SJCRH30 (cell line): ENCODE measurements at regions not wholly inside any gene's neighbourhood (a gene's known extent, or its start where the extent isn't known, plus 50 kb on each side); places are given as distances from the start of the nearest gene placed in this dataset.
A peak's percentile ranks its signal among the peaks of the same experiment; 100 is the strongest.

Experiments used
- DNase-seq, 2 experiments: peaks; one replicate each; pipeline ENCODE4 v3.0.0-alpha.2; 2015 to 2020
- H3K27ac ChIP-seq: fragments of 250-450 bp; sonication (Bioruptor Pico); 2 replicates; pipeline ENCODE4 v1.5.1; 2020; ENCODE audit warnings: mild to moderate bottlenecking, moderate library complexity
- H3K27me3 ChIP-seq: fragments of 250-450 bp; sonication (Bioruptor Pico); 2 replicates; pipeline ENCODE4 v1.5.1; 2020; ENCODE audit warnings: mild to moderate bottlenecking, moderate library complexity
- H3K36me3 ChIP-seq: fragments of 250-450 bp; sonication (Bioruptor Pico); 2 replicates; pipeline ENCODE4 v1.5.1; 2020; ENCODE audit warnings: mild to moderate bottlenecking, moderate library complexity
- H3K4me1 ChIP-seq: fragments of 250-450 bp; sonication (Bioruptor Pico); 2 replicates; pipeline ENCODE4 v1.5.1; 2020; ENCODE audit warnings: mild to moderate bottlenecking, moderate library complexity
- H3K4me3 ChIP-seq: fragments of 250-450 bp; sonication (Bioruptor Pico); 2 replicates; pipeline ENCODE4 v1.5.1; 2020; ENCODE audit warnings: mild to moderate bottlenecking, moderate library complexity
- H3K9me3 ChIP-seq: fragments of 250-450 bp; sonication (Bioruptor Pico); replicated peaks from 2 replicates; pipeline ENCODE4 v1.5.1; 2020; ENCODE audit warnings: mild to moderate bottlenecking, moderate library complexity

DNA sequence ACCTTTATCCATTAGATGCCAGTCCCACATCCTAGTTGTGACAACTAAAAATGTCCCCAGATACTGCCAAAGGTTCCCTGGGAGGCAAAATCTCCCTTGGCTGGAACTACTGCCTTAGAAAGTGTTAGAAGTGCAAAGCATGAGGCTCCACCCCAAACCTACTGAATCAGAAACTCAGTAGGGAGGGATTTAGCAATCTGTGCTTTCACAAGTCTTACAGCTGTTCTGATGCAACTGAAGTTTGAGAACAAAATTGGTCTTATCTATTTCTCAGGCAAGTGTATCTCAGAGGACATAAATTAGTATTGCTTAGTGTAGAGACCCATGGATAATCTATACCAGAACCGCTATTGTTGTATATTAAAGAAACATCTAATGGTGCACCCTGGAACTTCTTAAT, 70.2 kb downstream of the CLDN1 start:
- Histone ChIP-seq H3K27ac (no peak overlapping the region), H3K27me3 (no peaks in the 10 kb centered on the region)
- DNase-seq = no peak

DNA sequence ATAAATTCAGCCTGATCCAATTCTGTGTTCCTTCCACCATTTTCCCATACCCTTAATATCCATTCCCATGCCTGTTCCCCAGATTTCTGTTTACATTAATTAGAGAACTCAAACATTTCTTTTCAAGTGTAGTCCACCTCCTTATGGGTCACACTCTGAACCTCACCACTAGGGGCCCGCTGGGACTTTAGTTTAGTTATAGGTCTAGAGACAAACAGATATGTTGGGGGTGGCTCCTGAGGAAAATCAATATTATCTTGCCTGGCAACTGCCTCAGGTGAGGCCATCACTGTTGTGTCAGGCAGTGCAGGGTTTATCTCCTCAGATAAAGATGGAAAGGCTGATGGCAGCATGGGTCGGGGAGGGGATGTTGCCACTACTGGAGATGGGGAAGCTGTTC, 72.8 kb downstream of the CLDN1 start:
- no peak for DNase-seq
- Histone ChIP-seq H3K36me3 (no peaks in the 10 kb centered on the region), H3K4me3 (no peak overlapping the region), H3K27me3 (no peaks in the 10 kb centered on the region), H3K27ac (no peak overlapping the region), H3K4me1 (peaks cover 4% of the 10 kb centered on the region; the same call in 1 of the 2 replicates), H3K9me3 (no peaks in the 10 kb centered on the region)

More for the DNA sequence above, 70.2 kb downstream of the CLDN1 start:
- Histone ChIP-seq H3K9me3 (no peaks in the 10 kb centered on the region), H3K36me3 (no peaks in the 10 kb centered on the region), H3K4me1 (peaks cover 4% of the 10 kb centered on the region; the same call in 1 of the 2 replicates), H3K4me3 (no peak overlapping the region)

DNA sequence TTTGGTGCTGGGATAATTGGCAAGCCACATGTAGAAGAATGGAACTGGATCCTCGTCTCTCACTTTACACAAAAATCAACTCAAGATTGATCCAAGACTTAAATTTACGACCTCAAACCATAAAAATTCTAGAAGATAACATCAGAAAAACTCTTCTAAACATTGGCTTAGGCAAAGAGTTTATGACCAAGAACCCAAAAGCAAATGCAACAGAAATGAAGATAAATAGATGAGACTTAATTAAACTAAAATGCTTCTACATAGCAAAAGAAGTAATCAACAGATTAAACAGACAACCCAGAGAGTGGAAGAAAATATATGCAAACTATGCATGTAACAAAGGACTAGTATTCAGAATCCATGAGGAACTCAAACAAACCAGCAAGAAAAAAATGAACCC, 80.1 kb downstream of the CLDN1 start:
- Histone ChIP-seq H3K27ac (no peak overlapping the region), H3K4me3 (no peak overlapping the region), H3K9me3 (no peaks in the 10 kb centered on the region), H3K36me3 (no peaks in the 10 kb centered on the region), H3K4me1 (no peaks in the 10 kb centered on the region), H3K27me3 (no peaks in the 10 kb centered on the region)
- no peak for DNase-seq

DNA sequence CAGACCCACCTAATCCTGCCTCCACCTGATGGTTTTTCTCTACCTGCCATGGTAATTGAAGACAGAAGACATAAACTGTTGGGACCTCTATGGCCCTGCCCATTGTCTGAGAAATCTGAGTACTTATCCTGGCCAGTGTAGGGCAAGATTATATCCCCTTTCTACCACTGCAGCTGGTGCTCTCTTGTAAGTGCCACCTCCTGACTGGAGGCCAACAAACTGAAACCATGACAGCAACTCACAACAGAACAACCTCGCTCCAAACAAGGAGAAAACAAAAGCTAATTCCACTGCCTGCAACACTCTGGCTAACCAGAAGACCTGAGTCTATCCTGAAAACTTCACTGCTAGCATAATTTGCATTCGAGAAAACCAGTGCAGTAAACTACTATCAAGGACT, 82.9 kb downstream of the CLDN1 start:
- Histone ChIP-seq H3K36me3 (no peaks in the 10 kb centered on the region), H3K27ac (no peak overlapping the region), H3K9me3 (no peaks in the 10 kb centered on the region), H3K4me1 (no peaks in the 10 kb centered on the region), H3K4me3 (no peak overlapping the region), H3K27me3 (no peaks in the 10 kb centered on the region)
- DNase-seq = no peak

DNA sequence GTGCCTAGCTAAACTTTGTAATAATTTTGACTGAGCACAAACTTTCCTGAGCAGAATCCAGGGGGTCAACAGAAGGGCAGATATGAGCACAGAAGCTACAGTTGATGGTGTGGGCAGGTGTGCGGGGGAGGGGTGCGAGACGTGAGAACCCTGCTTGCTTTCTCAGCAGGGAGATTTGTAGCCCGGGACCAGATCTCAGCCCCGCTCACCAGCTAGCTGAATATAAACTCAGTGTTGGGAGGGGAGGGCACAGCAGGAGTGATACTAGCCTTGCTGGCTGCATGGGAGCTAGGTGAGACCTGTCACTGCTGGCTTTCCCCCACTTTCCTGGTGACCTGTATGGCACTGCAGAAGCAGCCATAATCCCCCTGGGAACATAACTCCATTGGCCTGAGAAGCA, 83.4 kb downstream of the CLDN1 start:
- DNase-seq = peak in 1 of 2 experiments; percentile 25
- no peaks in the 10 kb centered on the region for H3K27me3 ChIP-seq

DNA sequence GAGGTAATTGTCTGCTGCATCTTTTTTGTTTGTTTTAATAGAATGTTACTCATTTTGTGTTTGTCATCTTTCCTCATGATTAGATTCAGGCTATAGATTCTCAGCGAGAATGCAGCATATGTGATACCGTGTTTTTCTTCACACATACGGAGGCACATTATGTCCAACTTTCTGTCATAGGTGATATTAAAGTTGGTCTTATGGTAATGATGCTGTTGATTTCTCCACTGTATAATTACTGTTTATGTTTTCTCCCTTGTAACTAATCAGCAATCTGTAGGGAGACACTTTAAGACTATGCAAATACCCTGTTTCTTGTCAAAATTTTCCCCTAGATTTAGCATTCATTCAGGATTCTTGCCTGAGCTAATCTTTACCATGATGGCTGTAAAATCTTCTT, 87.6 kb downstream of the CLDN1 start:
- no peak for DNase-seq
- Histone ChIP-seq H3K27ac (no peak overlapping the region), H3K36me3 (no peaks in the 10 kb centered on the region), H3K9me3 (no peaks in the 10 kb centered on the region), H3K27me3 (no peaks in the 10 kb centered on the region), H3K4me3 (no peak overlapping the region), H3K4me1 (peaks cover 6% of the 10 kb centered on the region; the same call in 1 of the 2 replicates)

More for the DNA sequence above, 83.4 kb downstream of the CLDN1 start:
- Histone ChIP-seq H3K27ac (no peak overlapping the region), H3K9me3 (no peaks in the 10 kb centered on the region), H3K4me1 (no peaks in the 10 kb centered on the region), H3K36me3 (no peaks in the 10 kb centered on the region), H3K4me3 (no peak overlapping the region)

DNA sequence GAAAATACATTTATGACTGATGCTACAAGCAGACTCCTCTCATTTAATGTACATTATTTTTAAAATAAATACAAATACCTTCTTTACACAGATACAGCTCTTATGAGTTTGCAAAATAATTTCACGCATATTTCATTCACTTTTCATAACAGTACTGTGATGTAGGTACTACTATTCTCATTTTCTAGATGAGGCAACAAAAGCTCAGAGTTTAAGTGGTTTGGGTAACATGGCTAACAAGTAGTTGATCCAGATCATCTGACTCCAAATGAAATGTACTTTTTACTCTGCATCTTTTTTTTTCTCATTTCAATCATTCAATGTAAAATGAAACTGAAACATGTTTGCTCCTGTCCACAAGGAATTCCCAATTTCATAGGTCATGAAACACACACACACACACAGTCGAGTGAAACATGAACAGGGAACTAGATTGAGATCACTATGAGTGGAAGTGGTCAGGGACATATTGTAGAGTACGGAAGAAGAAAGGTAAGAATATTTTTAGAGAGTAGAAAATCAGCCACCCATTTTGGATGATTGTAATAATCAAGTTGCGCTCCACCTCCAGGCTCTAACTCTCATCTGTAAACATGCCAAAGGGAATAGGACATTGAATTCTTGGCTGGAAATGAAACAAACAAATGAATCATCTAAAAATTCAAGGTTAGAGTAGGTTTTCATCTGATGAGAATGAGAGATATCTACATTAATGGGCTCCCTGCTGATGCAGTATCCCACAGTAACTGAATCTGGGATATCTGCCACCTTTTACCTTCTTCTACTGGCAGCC, 92.4 kb downstream of the CLDN1 start:
- Histone ChIP-seq H3K27ac (no peak overlapping the region), H3K36me3 (no peaks in the 10 kb centered on the region), H3K9me3 (no peaks in the 10 kb centered on the region), H3K27me3 (no peaks in the 10 kb centered on the region), H3K4me1 (peaks cover 6% of the 10 kb centered on the region; the same call in 1 of the 2 replicates), H3K4me3 (no peak overlapping the region)
- DNase-seq = no peak

DNA sequence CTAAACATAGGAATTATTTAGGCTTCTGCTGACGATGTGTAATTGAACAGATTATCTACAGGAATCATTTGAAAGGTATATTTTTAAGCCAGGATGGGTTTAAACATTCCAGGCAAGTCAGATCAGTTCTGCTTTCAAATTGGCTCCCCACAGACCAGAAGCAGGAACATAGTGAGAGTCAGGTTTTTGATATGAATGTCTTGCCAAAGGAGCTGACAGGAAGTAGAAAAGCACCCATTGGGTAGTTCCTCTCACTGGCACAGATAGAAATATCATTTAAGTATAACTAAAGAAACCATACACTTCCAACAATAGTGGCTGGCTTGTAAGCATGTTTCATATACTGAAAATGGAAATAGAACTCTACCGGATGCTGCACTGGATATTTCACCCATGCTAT, 95.2 kb downstream of the CLDN1 start:
- Histone ChIP-seq H3K4me3 (no peak overlapping the region), H3K27me3 (no peaks in the 10 kb centered on the region), H3K4me1 (peaks cover 1% of the 10 kb centered on the region; the same call in 1 of the 2 replicates)

DNA sequence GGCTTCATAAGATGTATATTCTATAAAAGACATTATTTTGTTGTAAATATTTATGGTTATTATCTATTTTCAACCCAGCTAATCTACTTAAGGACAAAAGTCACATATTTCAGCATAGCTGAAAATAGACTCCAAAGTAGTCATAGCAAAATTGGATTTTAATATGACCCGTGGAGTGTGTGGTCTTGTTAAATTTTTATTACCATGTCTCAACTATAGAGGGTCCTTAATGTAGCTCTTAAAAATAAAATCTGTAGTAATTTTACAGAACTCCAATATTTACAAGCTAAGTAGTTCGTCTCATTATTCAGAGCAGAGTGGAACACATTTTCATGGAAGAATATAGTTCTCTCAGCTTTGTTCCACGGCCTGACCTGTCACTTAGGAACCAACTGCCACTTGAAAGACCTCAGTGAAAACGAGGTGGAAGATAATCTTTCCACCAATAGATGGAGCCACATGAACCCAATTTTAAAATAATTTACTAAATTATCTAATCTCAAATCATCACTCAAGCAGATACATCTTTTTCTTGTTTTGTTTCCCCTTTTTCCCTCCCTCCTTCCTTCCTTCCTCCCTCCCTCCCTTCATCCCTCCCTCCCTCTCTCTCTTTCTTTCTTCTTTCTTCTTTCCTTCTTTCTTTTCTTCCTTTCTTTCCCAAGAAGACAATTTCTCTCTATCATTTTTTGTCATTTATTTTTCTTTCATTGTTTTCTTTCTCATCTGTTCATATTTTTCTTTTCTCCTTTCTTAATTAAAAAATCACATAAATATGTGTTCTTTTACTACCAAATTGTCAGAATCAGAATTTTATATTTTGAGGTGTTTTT, 97.2 kb downstream of the CLDN1 start:
- H3K36me3 ChIP-seq = no peaks in the 10 kb centered on the region
- H3K27me3 ChIP-seq = no peaks in the 10 kb centered on the region
- H3K4me1 ChIP-seq = no peaks in the 10 kb centered on the region
- DNase-seq = peak in 1 of 2 experiments; percentile 46
- H3K9me3 ChIP-seq = no peaks in the 10 kb centered on the region
- H3K27ac ChIP-seq = no peak overlapping the region
- H3K4me3 ChIP-seq = no peak overlapping the region

More for the DNA sequence above, 95.2 kb downstream of the CLDN1 start:
- DNase-seq = no peak
- Histone ChIP-seq H3K36me3 (no peaks in the 10 kb centered on the region), H3K9me3 (no peaks in the 10 kb centered on the region), H3K27ac (no peak overlapping the region)

DNA sequence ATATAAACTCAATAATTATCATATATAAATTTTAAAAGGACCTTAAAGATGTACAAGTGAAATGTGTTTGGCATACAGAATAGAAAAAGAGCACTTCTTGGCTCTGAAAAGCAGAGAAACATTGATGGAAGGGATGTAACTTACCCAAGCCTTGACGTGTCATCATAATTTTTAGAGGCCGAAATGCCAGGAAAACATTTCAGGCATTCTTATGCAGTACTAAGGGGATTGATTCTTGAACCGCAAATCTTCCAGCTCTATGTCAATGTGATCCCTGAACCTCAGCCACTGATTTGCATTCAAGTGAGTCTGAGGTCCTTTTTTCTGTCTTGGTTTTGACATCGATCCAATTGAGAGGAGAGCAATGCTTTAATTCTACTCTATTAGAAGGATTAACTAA, 97.8 kb downstream of the CLDN1 start:
- H3K27ac ChIP-seq = no peak overlapping the region
- no peak for DNase-seq

DNA sequence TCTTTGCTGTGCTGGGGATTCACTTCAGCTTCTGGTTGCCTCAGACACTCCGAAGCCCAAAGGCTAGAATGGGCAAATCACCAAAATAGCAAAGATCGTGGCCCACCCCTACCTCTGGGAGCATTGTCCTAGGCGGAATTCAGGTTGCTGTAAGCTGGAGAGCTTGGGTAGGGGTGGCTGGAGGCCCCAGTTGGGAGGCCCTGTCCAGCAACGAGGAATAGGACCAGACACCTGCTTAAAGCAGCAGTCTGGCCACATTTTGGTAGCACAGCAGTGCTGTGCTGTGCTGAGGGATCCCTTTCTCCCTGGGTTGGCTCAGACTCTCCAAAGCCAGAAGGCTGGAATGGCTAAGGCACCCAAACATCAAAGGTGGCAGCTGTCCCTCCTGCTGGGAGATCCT, 99.3 kb downstream of the CLDN1 start:
- Histone ChIP-seq H3K4me1 (no peaks in the 10 kb centered on the region), H3K4me3 (no peak overlapping the region)

More for the DNA sequence above, 97.8 kb downstream of the CLDN1 start:
- Histone ChIP-seq H3K27me3 (no peaks in the 10 kb centered on the region), H3K9me3 (no peaks in the 10 kb centered on the region), H3K4me1 (no peaks in the 10 kb centered on the region), H3K36me3 (no peaks in the 10 kb centered on the region), H3K4me3 (no peak overlapping the region)

DNA sequence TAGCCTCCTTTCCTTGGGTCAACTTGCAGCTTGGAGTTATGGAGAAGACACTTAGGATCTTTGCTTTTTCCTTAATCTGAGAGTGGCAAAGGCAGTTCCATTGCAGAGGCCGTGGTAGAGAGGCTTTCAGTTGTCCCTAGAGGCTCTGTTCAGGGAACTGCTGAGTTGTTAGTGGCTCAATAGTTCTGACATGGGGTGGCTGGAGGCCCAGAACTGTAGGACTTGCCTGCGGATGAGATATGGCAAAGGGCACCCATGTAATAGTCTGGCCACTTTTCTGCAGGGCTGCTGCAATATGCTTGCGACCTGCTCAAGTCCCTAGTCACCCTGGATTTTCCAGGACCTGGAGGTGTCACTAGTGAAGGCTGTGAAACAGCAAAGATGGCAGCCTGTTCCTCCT, 99.9 kb downstream of the CLDN1 start:
- H3K27ac ChIP-seq = no peak overlapping the region
- no peaks in the 10 kb centered on the region for H3K9me3 ChIP-seq
- no peak for DNase-seq
- H3K36me3 ChIP-seq = no peaks in the 10 kb centered on the region
- no peaks in the 10 kb centered on the region for H3K27me3 ChIP-seq
- H3K4me3 ChIP-seq = no peak overlapping the region
- no peaks in the 10 kb centered on the region for H3K4me1 ChIP-seq

More for the DNA sequence above, 99.3 kb downstream of the CLDN1 start:
- Histone ChIP-seq H3K27ac (no peak overlapping the region), H3K36me3 (no peaks in the 10 kb centered on the region), H3K9me3 (no peaks in the 10 kb centered on the region), H3K27me3 (no peaks in the 10 kb centered on the region)
- DNase-seq = no peak

DNA sequence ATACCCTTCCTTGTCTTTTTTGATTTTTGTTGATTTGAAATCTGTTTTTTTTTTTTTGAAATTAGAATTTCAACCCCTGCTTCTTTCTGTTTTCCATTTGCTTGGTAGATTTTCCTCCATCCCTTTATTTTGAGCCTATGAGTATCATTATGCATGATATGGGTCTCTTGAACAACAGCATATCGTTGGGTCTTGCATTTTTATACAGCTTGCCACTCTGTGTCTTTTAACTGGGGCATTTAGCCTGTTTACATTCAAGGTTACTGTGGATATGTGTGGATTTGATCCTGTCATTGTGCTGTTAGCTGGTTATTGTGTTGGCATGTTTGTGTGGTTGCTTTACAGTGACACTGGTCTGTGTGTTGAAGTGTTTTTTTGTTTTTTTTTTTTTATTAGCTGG, 99.7 kb upstream of the P3H2 start:
- Histone ChIP-seq H3K4me1 (no peaks in the 10 kb centered on the region), H3K4me3 (no peak overlapping the region), H3K27ac (no peak overlapping the region), H3K36me3 (no peaks in the 10 kb centered on the region), H3K27me3 (no peaks in the 10 kb centered on the region), H3K9me3 (no peaks in the 10 kb centered on the region)
- DNase-seq = no peak

DNA sequence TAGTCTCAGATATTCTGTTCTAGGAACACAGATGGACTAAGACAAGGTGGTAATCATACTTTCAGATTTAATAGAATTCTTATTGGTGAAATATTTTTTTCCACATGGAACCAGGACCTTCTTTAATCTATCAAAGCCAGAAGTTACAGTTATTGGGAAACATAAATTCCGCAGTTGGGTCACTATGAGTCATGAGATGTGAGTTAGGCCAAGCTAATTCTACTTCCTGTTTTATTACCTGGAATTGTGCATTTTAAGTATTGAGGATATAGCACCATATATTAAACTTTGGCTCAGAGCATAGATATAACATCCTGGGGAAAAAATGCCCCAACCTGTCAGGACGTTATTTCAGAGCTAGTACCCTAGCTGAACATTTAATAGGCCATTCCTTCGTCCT, 96.4 kb upstream of the P3H2 start:
- Histone ChIP-seq H3K27ac (no peak overlapping the region), H3K9me3 (no peaks in the 10 kb centered on the region), H3K36me3 (no peaks in the 10 kb centered on the region), H3K27me3 (no peaks in the 10 kb centered on the region), H3K4me3 (no peak overlapping the region), H3K4me1 (no peaks in the 10 kb centered on the region)
- no peak for DNase-seq

DNA sequence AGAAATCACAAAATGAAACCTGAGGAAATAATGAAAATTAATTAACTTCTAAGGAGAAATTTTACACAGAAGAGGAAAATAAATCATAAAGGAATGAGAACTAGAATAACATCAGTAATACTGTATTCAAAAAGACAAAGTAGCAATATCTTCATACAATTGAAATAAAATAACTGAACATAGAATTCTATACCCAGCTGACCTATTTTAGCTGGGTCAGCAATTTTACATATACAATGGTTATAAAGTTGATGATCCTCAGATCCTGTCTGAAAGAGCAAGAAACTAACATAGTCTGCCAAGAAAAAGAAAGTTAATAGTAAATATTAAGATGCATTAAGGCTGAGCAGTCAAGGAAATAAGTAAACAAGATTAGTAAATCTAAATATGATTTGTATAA, 93.0 kb upstream of the P3H2 start:
- H3K4me3 ChIP-seq = no peak overlapping the region
- no peak overlapping the region for H3K27ac ChIP-seq
- H3K36me3 ChIP-seq = no peaks in the 10 kb centered on the region
- H3K9me3 ChIP-seq = no peaks in the 10 kb centered on the region
- no peaks in the 10 kb centered on the region for H3K4me1 ChIP-seq
- DNase-seq = no peak
- H3K27me3 ChIP-seq = no peaks in the 10 kb centered on the region
